Activated B cell treated with CpG ODN at 0.5 μM for 24 hours (primary cell): ENCODE measurements at regions not wholly inside any gene's neighbourhood (a gene's known extent, or its start where the extent isn't known, plus 50 kb on each side); places are given as distances from the start of the nearest gene placed in this dataset.

ENCODE experiments used
- ATAC-seq: fragments of 200-7000 bp; cut with Tn5 transposase; one replicate; pipeline ENCODE4 v1.10.0; 2021; ENCODE audit warnings: low read depth, mild to moderate bottlenecking, moderate library complexity
- CTCF ChIA-PET: fragments of 350-600 bp; sonication (Branson Sonifier 250); formaldehyde crosslinking; loops from one replicate; lab custom pipeline; 2021; ENCODE audit warnings: antibody characterized with exemption; lab: Charles Lee
- POLR2A ChIA-PET: fragments of 350-600 bp; sonication (Branson Sonifier 250); formaldehyde crosslinking; loops from one replicate; lab custom pipeline; 2021; ENCODE audit warnings: antibody characterized with exemption; lab: Charles Lee
- DNase-seq: peaks from one replicate; pipeline ENCODE4 v3.0.0; 2022
- H3K27ac Mint-ChIP-seq: one replicate; pipeline ENCODE4 v1.8.0; 2020; ENCODE audit warnings: mixed read lengths
- H3K27me3 Mint-ChIP-seq: one replicate; pipeline ENCODE4 v1.8.0; 2021; ENCODE audit warnings: mixed read lengths
- H3K36me3 Mint-ChIP-seq: one replicate; pipeline ENCODE4 v1.8.0; 2021; ENCODE audit warnings: low read depth, mixed read lengths
- H3K4me1 Mint-ChIP-seq: one replicate; pipeline ENCODE4 v1.8.0; 2021; ENCODE audit warnings: mixed read lengths
- H3K4me3 Mint-ChIP-seq: one replicate; pipeline ENCODE4 v1.8.0; 2020; ENCODE audit warnings: mild to moderate bottlenecking, mixed read lengths
- H3K9me3 Mint-ChIP-seq: one replicate; pipeline ENCODE4 v1.8.0; 2020; ENCODE audit warnings: mixed read lengths
- CTCF ChIP-seq: fragments of 200-600 bp; IDR thresholded peaks from one replicate; pipeline ENCODE4 v1.8.0; 2022; ENCODE audit warnings: antibody characterized with exemption, mild to moderate bottlenecking
- intact Hi-C: fragments of 100-400 bp; cut with micrococcal nuclease; formaldehyde crosslinking; loops from one replicate; pipeline ENCODE4 v1.15.1; 2024

GRCh38 chr2:78115291-78115690 lies 593.1 kb upstream of the LRRTM4 start:
- ATAC-seq (no peak), DNase-seq (no peak)
- POLR2A ChIA-PET: no interaction called here
- TF ChIP-seq CTCF: no peak
- no peaks in the 10 kb centered on the region for H3K36me3 Mint-ChIP-seq
- CTCF ChIA-PET: no interaction called here
- intact Hi-C loops: no loop called here
- no peaks in the 10 kb centered on the region for H3K4me1 Mint-ChIP-seq
- H3K27me3 Mint-ChIP-seq: no peaks in the 10 kb centered on the region
- H3K4me3 Mint-ChIP-seq: no peak overlapping the region
- H3K27ac Mint-ChIP-seq: no peak overlapping the region
- peaks cover 4% of the 10 kb centered on the region for H3K9me3 Mint-ChIP-seq

- ChIA-PET CTCF (no interaction called here), POLR2A (no interaction called here)
- no peaks in the 10 kb centered on the region for H3K27me3 Mint-ChIP-seq
- no peaks in the 10 kb centered on the region for H3K4me1 Mint-ChIP-seq
- TF ChIP-seq CTCF: no peak
- intact Hi-C loops: no loop called here
- H3K4me3 Mint-ChIP-seq: no peak overlapping the region
- no peak for DNase-seq
- H3K36me3 Mint-ChIP-seq: no peaks in the 10 kb centered on the region
- ATAC-seq: no peak
- peaks cover 5% of the 10 kb centered on the region for H3K9me3 Mint-ChIP-seq
- H3K27ac Mint-ChIP-seq: no peak overlapping the region
Measured at GRCh38 chr2:78118037-78118436, 595.9 kb upstream of the LRRTM4 start.

- no peaks in the 10 kb centered on the region for H3K4me1 Mint-ChIP-seq
- no peaks in the 10 kb centered on the region for H3K27me3 Mint-ChIP-seq
- intact Hi-C loops: no loop called here
- ChIA-PET POLR2A (no interaction called here), CTCF (no interaction called here)
- H3K27ac Mint-ChIP-seq: no peak overlapping the region
- ATAC-seq: no peak
- H3K36me3 Mint-ChIP-seq: no peaks in the 10 kb centered on the region
- no peak for TF ChIP-seq CTCF
- no peak overlapping the region for H3K4me3 Mint-ChIP-seq
- DNase-seq: no peak
- H3K9me3 Mint-ChIP-seq: peaks cover 6% of the 10 kb centered on the region
Measured at GRCh38 chr2:78120275-78120674, 598.1 kb upstream of the LRRTM4 start.

- intact Hi-C loops: no loop called here
- Mint-ChIP-seq H3K9me3 (peaks cover 4% of the 10 kb centered on the region), H3K4me3 (no peak overlapping the region), H3K27ac (no peak overlapping the region), H3K36me3 (no peaks in the 10 kb centered on the region), H3K4me1 (no peaks in the 10 kb centered on the region), H3K27me3 (no peaks in the 10 kb centered on the region)
- CTCF ChIA-PET: no interaction called here
- POLR2A ChIA-PET: no interaction called here
- TF ChIP-seq CTCF: no peak
- no peak for DNase-seq
- ATAC-seq: no peak
Measured at GRCh38 chr2:78125042-78125441, 602.9 kb upstream of the LRRTM4 start.

- H3K27ac Mint-ChIP-seq: no peak overlapping the region
- H3K27me3 Mint-ChIP-seq: no peaks in the 10 kb centered on the region
- H3K4me1 Mint-ChIP-seq: no peaks in the 10 kb centered on the region
- ChIA-PET POLR2A (no interaction called here), CTCF (no interaction called here)
- no peak for DNase-seq
- H3K36me3 Mint-ChIP-seq: no peaks in the 10 kb centered on the region
- H3K4me3 Mint-ChIP-seq: no peak overlapping the region
- no peak for ATAC-seq
- TF ChIP-seq CTCF: no peak
- peaks cover 2% of the 10 kb centered on the region for H3K9me3 Mint-ChIP-seq
- intact Hi-C loops: no loop called here
Measured at GRCh38 chr2:78127424-78127823, 605.2 kb upstream of the LRRTM4 start.
